Stomach (tissue), 4 donors: ENCODE measurements at regions not wholly inside any gene's neighbourhood (a gene's known extent, or its start where the extent isn't known, plus 50 kb on each side); places are given as distances from the start of the nearest gene placed in this dataset.

ENCODE experiments used
- CTCF ChIP-seq, 7 experiments: fragments of 450-650 bp in 4 of 7; fragments of 200-600 bp in 3 of 7; sonication (generic) in 3 of 7; IDR thresholded peaks; one replicate each; pipeline ENCODE4 v1.5.1; 2016 to 2019; ENCODE audit warnings: antibody characterized with exemption in 7 of 7, control low read depth in 2 of 7, mild to moderate bottlenecking in 1 of 7
- EP300 ChIP-seq: sonication (generic); formaldehyde crosslinking; IDR thresholded peaks from one replicate; pipeline ENCODE4 v1.6.1; 2017; ENCODE audit warnings: antibody characterized with exemption
- POLR2AphosphoS5 ChIP-seq, 3 donors: sonication (generic); formaldehyde crosslinking; IDR thresholded peaks; one replicate each; pipeline ENCODE4 v1.6.1; 2016; ENCODE audit warnings: antibody characterized with exemption in 3 of 3

GRCh38 chr3:65291448-65292125, 603.8 kb upstream of the ADAMTS9 start:
- TF ChIP-seq CTCF (IDR thresholded peaks at IDR 0.05) (no peak), EP300 (no peak), POLR2AphosphoS5 (IDR thresholded peaks at IDR 0.05) (no peak)
